CD4-positive, alpha-beta T cell treated with Interleukin-21 for 1 hour (primary cell): ENCODE measurements at regions not wholly inside any gene's neighbourhood (a gene's known extent, or its start where the extent isn't known, plus 50 kb on each side); places are given as distances from the start of the nearest gene placed in this dataset.

Experiments
- DNase-seq: peaks from one replicate; pipeline ENCODE4 v3.0.0-alpha.2; 2020

GRCh38 chr4:10740251-10740650, 55.7 kb upstream of the CLNK start:
- DNase-seq, result no peak

GRCh38 chr4:10738826-10739489, 54.4 kb upstream of the CLNK start:
- no peak for DNase-seq

GRCh38 chr4:10737337-10737736, 52.8 kb upstream of the CLNK start:
- no peak for DNase-seq

- DNase-seq, result no peak
Observed at GRCh38 chr4:10736895-10737294, 52.3 kb upstream of the CLNK start.

GRCh38 chr4:10736266-10736665, 51.7 kb upstream of the CLNK start:
- DNase-seq, result no peak

- no peak for DNase-seq
Observed at GRCh38 chr4:10734697-10735096, 50.1 kb upstream of the CLNK start.
